HUES48 (cell line): ENCODE measurements at regions not wholly inside any gene's neighbourhood (a gene's known extent, or its start where the extent isn't known, plus 50 kb on each side); places are given as distances from the start of the nearest gene placed in this dataset.

Experiments
- H3K27ac ChIP-seq: one replicate; pipeline ENCODE4 v1.7.0; 2013; ENCODE audit warnings: low read depth, low read length, inconsistent platforms
- H3K27me3 ChIP-seq: 2 replicates; pipeline ENCODE4 v1.6.1; 2013; ENCODE audit warnings: mild to moderate bottlenecking, low read length; ENCODE audit not compliant: control insufficient read depth, insufficient read depth
- H3K36me3 ChIP-seq: 2 replicates; pipeline ENCODE4 v1.6.1; 2013; ENCODE audit warnings: low read length; ENCODE audit not compliant: control insufficient read depth, insufficient read depth
- H3K4me1 ChIP-seq: 2 replicates; pipeline ENCODE4 v1.6.1; 2013; ENCODE audit warnings: mild to moderate bottlenecking, low read length; ENCODE audit not compliant: control insufficient read depth, insufficient read depth
- H3K4me3 ChIP-seq: 2 replicates; pipeline ENCODE4 v1.5.1; 2013; ENCODE audit warnings: mild to moderate bottlenecking, low read depth, low read length
- H3K9ac ChIP-seq: 2 replicates; pipeline ENCODE4 v1.6.1; 2013; ENCODE audit warnings: mild to moderate bottlenecking, low read depth, low read length, moderate library complexity
- H3K9me3 ChIP-seq: 2 replicates; pipeline ENCODE4 v1.6.1; 2013; ENCODE audit warnings: low read length; ENCODE audit not compliant: control insufficient read depth, insufficient read depth

GRCh38 chr2:37868866-37869265 lies 56.2 kb upstream of the RMDN2 start:
- Histone ChIP-seq H3K9ac (no peak overlapping the region), H3K4me1 (peaks cover 13% of the 10 kb centered on the region; the same call in 1 of the 2 replicates), H3K36me3 (no peaks in the 10 kb centered on the region), H3K27me3 (no peaks in the 10 kb centered on the region), H3K27ac (no peak overlapping the region), H3K4me3 (no peak overlapping the region), H3K9me3 (no peaks in the 10 kb centered on the region)

- H3K4me1 ChIP-seq: peaks cover 13% of the 10 kb centered on the region; the same call in 1 of the 2 replicates
- no peaks in the 10 kb centered on the region for H3K36me3 ChIP-seq
- H3K27ac ChIP-seq: no peak overlapping the region
- H3K27me3 ChIP-seq: no peaks in the 10 kb centered on the region; the same call in 1 of the 2 replicates
- no peak overlapping the region for H3K4me3 ChIP-seq
- no peaks in the 10 kb centered on the region for H3K9me3 ChIP-seq
- H3K9ac ChIP-seq: no peak overlapping the region
These were observed 55.8 kb upstream of the RMDN2 start for GRCh38 chr2:37869304-37869703.

GRCh38 chr2:37869771-37870170 lies 55.3 kb upstream of the RMDN2 start:
- H3K27ac ChIP-seq: no peak overlapping the region
- no peaks in the 10 kb centered on the region for H3K9me3 ChIP-seq
- H3K4me3 ChIP-seq: no peak overlapping the region
- no peaks in the 10 kb centered on the region for H3K36me3 ChIP-seq
- H3K9ac ChIP-seq: no peak overlapping the region
- peaks cover 13% of the 10 kb centered on the region; the same call in 1 of the 2 replicates for H3K4me1 ChIP-seq
- H3K27me3 ChIP-seq: no peaks in the 10 kb centered on the region; the same call in 1 of the 2 replicates

- no peaks in the 10 kb centered on the region for H3K36me3 ChIP-seq
- no peaks in the 10 kb centered on the region; the same call in 1 of the 2 replicates for H3K27me3 ChIP-seq
- no peak overlapping the region for H3K4me3 ChIP-seq
- H3K4me1 ChIP-seq: peaks cover 17% of the 10 kb centered on the region; the same call in 1 of the 2 replicates
- H3K27ac ChIP-seq: no peak overlapping the region
- H3K9ac ChIP-seq: no peak overlapping the region
- no peaks in the 10 kb centered on the region for H3K9me3 ChIP-seq
These were observed 54.3 kb upstream of the RMDN2 start for GRCh38 chr2:37870829-37871228.

- Histone ChIP-seq H3K9me3 (no peaks in the 10 kb centered on the region), H3K27me3 (no peaks in the 10 kb centered on the region; the same call in 1 of the 2 replicates), H3K27ac (no peak overlapping the region), H3K4me3 (no peak overlapping the region), H3K9ac (no peak overlapping the region), H3K4me1 (peaks cover 17% of the 10 kb centered on the region; the same call in 1 of the 2 replicates), H3K36me3 (no peaks in the 10 kb centered on the region)
These were observed 53.5 kb upstream of the RMDN2 start for GRCh38 chr2:37871456-37872191.

GRCh38 chr2:37872192-37872750 lies 52.8 kb upstream of the RMDN2 start:
- no peak overlapping the region for H3K27ac ChIP-seq
- no peak overlapping the region for H3K4me3 ChIP-seq
- H3K4me1 ChIP-seq: peaks cover 17% of the 10 kb centered on the region; the same call in 1 of the 2 replicates
- H3K9ac ChIP-seq: no peak overlapping the region
- no peaks in the 10 kb centered on the region; the same call in 1 of the 2 replicates for H3K27me3 ChIP-seq
- H3K36me3 ChIP-seq: no peaks in the 10 kb centered on the region
- no peaks in the 10 kb centered on the region for H3K9me3 ChIP-seq

- Histone ChIP-seq H3K9me3 (no peaks in the 10 kb centered on the region), H3K27me3 (no peaks in the 10 kb centered on the region; the same call in 1 of the 2 replicates), H3K9ac (no peak overlapping the region), H3K4me1 (peaks cover 17% of the 10 kb centered on the region; the same call in 1 of the 2 replicates), H3K4me3 (no peak overlapping the region), H3K27ac (no peak overlapping the region), H3K36me3 (no peaks in the 10 kb centered on the region)
These were observed 51.9 kb upstream of the RMDN2 start for GRCh38 chr2:37873229-37873628.

- Histone ChIP-seq H3K9ac (no peak overlapping the region), H3K9me3 (no peaks in the 10 kb centered on the region), H3K4me3 (no peak overlapping the region), H3K36me3 (no peaks in the 10 kb centered on the region), H3K4me1 (peaks cover 17% of the 10 kb centered on the region; the same call in 1 of the 2 replicates), H3K27ac (no peak overlapping the region), H3K27me3 (no peaks in the 10 kb centered on the region; the same call in 1 of the 2 replicates)
These were observed 51.2 kb upstream of the RMDN2 start for GRCh38 chr2:37873749-37874330.

- Histone ChIP-seq H3K4me1 (peaks cover 17% of the 10 kb centered on the region; the same call in 1 of the 2 replicates), H3K4me3 (no peak overlapping the region), H3K27me3 (no peaks in the 10 kb centered on the region; the same call in 1 of the 2 replicates), H3K9me3 (no peaks in the 10 kb centered on the region), H3K36me3 (no peaks in the 10 kb centered on the region), H3K27ac (no peak overlapping the region), H3K9ac (no peak overlapping the region)
These were observed 50.6 kb upstream of the RMDN2 start for GRCh38 chr2:37874470-37874869.
